ENCODE measurements at regions not wholly inside any gene's neighbourhood (a gene's known extent, or its start where the extent isn't known, plus 50 kb on each side); places are given as distances from the start of the nearest gene placed in this dataset.
"Not testable (repeated sequence)": the region's sequence is repeated elsewhere in the genome, so short reads cannot be mapped to it uniquely, and the experiment has no call there.

GRCh38 chr1:178037510-178038253 lies 56.2 kb upstream of the RASAL2 start:
- FAIRE-seq: no peak
- no peak for DNase-seq (ENCODE audit: insufficient read length)
- no peak for TF ChIP-seq POLR2AphosphoS5 (IDR thresholded peaks at IDR 0.05; ENCODE audit: low read depth, low read length)
- TF ChIP-seq POLR2A (IDR thresholded peaks at IDR 0.05; ENCODE audit: low read depth, low read length): no peak
- TF ChIP-seq TAF1 (IDR thresholded peaks at IDR 0.05; ENCODE audit: borderline replicate concordance, low read depth, low read length): no peak

DNA sequence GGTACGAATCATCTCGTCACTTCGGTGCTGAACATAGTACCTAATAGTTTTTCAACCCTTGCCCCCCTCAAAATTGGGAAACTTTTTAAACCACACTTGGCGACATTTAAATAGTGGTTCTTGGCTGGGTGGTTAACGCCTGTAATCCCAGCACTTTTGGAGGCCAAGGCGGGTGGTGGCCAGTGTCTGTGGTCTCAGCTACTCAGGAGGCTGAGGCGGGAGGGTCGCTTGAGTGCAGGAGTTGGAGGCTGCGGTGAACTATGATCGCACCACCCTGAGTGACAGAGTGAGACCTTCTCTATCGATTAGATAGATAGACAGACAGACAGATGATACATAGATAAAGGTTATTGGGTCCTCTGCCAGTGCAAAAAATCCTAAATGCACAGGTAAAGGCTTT lies 55.5 kb upstream of the RASAL2 start:
- TF ChIP-seq POLR2A (IDR thresholded peaks at IDR 0.05; ENCODE audit: low read depth, low read length) (no peak), POLR2AphosphoS5 (IDR thresholded peaks at IDR 0.05; ENCODE audit: low read depth, low read length) (no peak), TAF1 (IDR thresholded peaks at IDR 0.05; ENCODE audit: borderline replicate concordance, low read depth, low read length) (no peak)
- FAIRE-seq (no peak), DNase-seq (ENCODE audit: insufficient read length) (no peak)

GRCh38 chr1:178039891-178040290 lies 54.0 kb upstream of the RASAL2 start:
- no peak for FAIRE-seq
- no peak for DNase-seq (ENCODE audit: insufficient read length)

DNA sequence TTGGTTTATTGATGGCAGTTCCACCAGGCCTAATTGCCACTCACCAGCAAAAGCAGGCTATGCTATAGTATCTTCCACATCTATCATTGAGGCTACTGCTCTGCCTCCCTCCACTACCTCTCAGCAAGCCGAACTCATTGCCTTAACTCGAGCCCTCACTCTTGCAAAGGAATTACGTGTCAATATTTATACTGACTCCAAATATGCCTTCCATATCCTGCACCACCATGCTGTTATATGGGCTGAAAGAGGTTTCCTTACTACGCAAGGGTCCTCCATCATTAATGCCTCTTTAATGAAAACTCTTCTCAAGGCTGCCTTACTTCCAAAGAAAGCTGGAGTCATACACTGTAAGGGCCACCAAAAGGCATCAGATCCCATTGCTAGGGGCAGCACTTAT lies 50.0 kb upstream of the RASAL2 start:
- not testable (repeated sequence) for FAIRE-seq; DNase-seq (ENCODE audit: insufficient read length)

More at GRCh38 chr1:178039891-178040290, 54.0 kb upstream of the RASAL2 start:
- TF ChIP-seq POLR2A (IDR thresholded peaks at IDR 0.05; ENCODE audit: low read depth, low read length): no peak
- no peak for TF ChIP-seq TAF1 (IDR thresholded peaks at IDR 0.05; ENCODE audit: borderline replicate concordance, low read depth, low read length)
- no peak for TF ChIP-seq POLR2AphosphoS5 (IDR thresholded peaks at IDR 0.05; ENCODE audit: low read depth, low read length)
